Suprapubic skin (tissue), 4 donors: ENCODE measurements at regions not wholly inside any gene's neighbourhood (a gene's known extent, or its start where the extent isn't known, plus 50 kb on each side); places are given as distances from the start of the nearest gene placed in this dataset.
"Not testable (repeated sequence)": the region's sequence is repeated elsewhere in the genome, so short reads cannot be mapped to it uniquely, and the experiment has no call there.

ENCODE experiments used
- DNase-seq, 2 donors: peaks; one replicate each; pipeline ENCODE4 v3.0.0-alpha.2; 2019; ENCODE audit warnings: low spot score in 2 of 2
- H3K27ac ChIP-seq: fragments of 200-600 bp; sonication (generic); one replicate; pipeline ENCODE4 v1.5.1; 2019
- H3K27me3 ChIP-seq: fragments of 200-600 bp; sonication (generic); one replicate; pipeline ENCODE4 v1.5.1; 2019
- H3K36me3 ChIP-seq: fragments of 200-600 bp; sonication (generic); one replicate; pipeline ENCODE4 v1.5.1; 2019
- H3K4me1 ChIP-seq: fragments of 200-600 bp; sonication (generic); one replicate; pipeline ENCODE4 v1.5.1; 2019
- H3K4me3 ChIP-seq: fragments of 200-600 bp; sonication (generic); one replicate; pipeline ENCODE4 v1.5.1; 2019; ENCODE audit warnings: mild to moderate bottlenecking
- H3K9me3 ChIP-seq: fragments of 200-600 bp; sonication (generic); one replicate; pipeline ENCODE4 v1.5.1; 2019
- CTCF ChIP-seq, 2 donors: fragments of 200-600 bp in 1 of 2; fragments of 450-650 bp in 1 of 2; sonication (generic) in 1 of 2; IDR thresholded peaks; one replicate each; pipeline ENCODE4 v1.5.1; 2016 to 2019; ENCODE audit warnings: antibody characterized with exemption in 2 of 2, mild to moderate bottlenecking in 1 of 2, moderate library complexity in 1 of 2
- EP300 ChIP-seq: sonication (generic); formaldehyde crosslinking; IDR thresholded peaks from one replicate; pipeline ENCODE4 v1.6.1; 2017; ENCODE audit warnings: antibody characterized with exemption
- POLR2A ChIP-seq, 2 donors: fragments of 450-650 bp; IDR thresholded peaks; one replicate each; pipeline ENCODE4 v1.6.1; 2017; ENCODE audit warnings: antibody characterized with exemption in 2 of 2, mild to moderate bottlenecking in 2 of 2, moderate library complexity in 2 of 2
- POLR2AphosphoS5 ChIP-seq, 3 donors: sonication (generic); formaldehyde crosslinking; IDR thresholded peaks; one replicate each; pipeline ENCODE4 v1.6.1; 2017; ENCODE audit warnings: antibody characterized with exemption in 3 of 3
- WGBS: methylation state at CpG from one replicate; pipeline ENCODE4 v1.1.5; 2018; 5-methylcytosine and 5-hydroxymethylcytosine counted together

DNA sequence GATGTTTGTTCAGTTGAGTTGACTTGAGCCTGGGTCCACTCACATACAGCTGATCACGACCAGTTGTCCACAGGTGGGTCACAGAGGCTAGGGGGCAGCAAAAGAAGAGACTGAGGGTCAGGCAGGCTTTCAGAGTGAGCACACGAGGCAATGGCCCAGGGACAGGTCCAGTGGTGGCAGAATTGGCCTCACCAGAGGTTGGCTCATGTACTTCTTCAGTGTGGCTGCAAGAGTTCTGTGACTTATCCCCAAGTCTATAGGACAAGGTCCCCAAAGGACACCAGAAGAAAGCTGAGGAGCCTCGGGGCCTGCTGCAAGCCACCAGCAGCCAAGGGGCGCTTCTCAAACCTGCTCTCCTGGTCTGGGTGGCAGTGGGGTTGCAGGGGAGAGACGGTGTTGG is 219.8 kb downstream of the TFCP2L1 start:
- no peaks in the 10 kb centered on the region for H3K4me1 ChIP-seq
- H3K9me3 ChIP-seq = no peaks in the 10 kb centered on the region
- WGBS = 97% methylated on average over 5 of the region's 5 CpGs
- no peak for DNase-seq
- H3K27me3 ChIP-seq = peaks cover 6% of the 10 kb centered on the region
- TF ChIP-seq CTCF (IDR thresholded peaks at IDR 0.05) = no peak
- no peak for TF ChIP-seq POLR2A (IDR thresholded peaks at IDR 0.05)
- no peak for TF ChIP-seq EP300
- TF ChIP-seq POLR2AphosphoS5 (IDR thresholded peaks at IDR 0.05) = no peak
- H3K27ac ChIP-seq = no peak overlapping the region
- no peaks in the 10 kb centered on the region for H3K36me3 ChIP-seq
- H3K4me3 ChIP-seq = no peak overlapping the region

DNA sequence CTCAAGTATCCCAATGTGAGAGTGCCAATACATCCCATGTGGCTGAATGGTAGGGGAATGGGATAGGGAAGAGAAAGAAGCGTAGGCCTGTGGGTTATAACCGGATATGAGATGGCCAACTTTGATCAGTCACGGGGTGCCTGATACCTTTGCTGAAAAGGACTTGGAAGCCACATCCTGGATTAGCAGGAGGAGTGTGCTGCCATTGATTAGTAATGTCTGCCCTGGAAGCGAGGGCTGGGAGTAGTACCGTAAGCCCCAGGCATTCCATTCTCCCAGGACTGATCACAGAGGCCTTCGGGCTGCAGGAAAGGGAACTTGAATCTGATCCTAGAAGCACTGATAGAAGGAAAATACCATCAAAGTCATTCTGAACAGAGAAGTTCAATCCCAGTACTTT is 218.5 kb downstream of the TFCP2L1 start:
- peaks cover 10% of the 10 kb centered on the region for H3K27me3 ChIP-seq
- H3K9me3 ChIP-seq = no peaks in the 10 kb centered on the region
- DNase-seq = no peak
- WGBS = 94% methylated on average over 6 of the region's 6 CpGs
- H3K4me1 ChIP-seq = peaks cover 4% of the 10 kb centered on the region
- no peak overlapping the region for H3K27ac ChIP-seq
- no peaks in the 10 kb centered on the region for H3K36me3 ChIP-seq
- TF ChIP-seq POLR2AphosphoS5 (IDR thresholded peaks at IDR 0.05) = no peak
- no peak for TF ChIP-seq POLR2A (IDR thresholded peaks at IDR 0.05)
- no peak for TF ChIP-seq EP300
- TF ChIP-seq CTCF (IDR thresholded peaks at IDR 0.05) = no peak
- H3K4me3 ChIP-seq = no peak overlapping the region

GRCh38 chr2:121068851-121069250 is 216.2 kb downstream of the TFCP2L1 start:
- peaks cover 19% of the 10 kb centered on the region for H3K27me3 ChIP-seq
- 60% methylated on average over 5 of the region's 7 CpGs for whole genome bisulfite sequencing
- H3K4me3 ChIP-seq = no peak overlapping the region
- no peaks in the 10 kb centered on the region for H3K9me3 ChIP-seq
- no peak for TF ChIP-seq POLR2AphosphoS5 (IDR thresholded peaks at IDR 0.05)
- TF ChIP-seq CTCF (IDR thresholded peaks at IDR 0.05) = no peak
- no peaks in the 10 kb centered on the region for H3K36me3 ChIP-seq
- peak in 1 of 2 donors; percentile 43 for DNase-seq
- peaks cover 4% of the 10 kb centered on the region for H3K4me1 ChIP-seq
- H3K27ac ChIP-seq = no peak overlapping the region

- peaks cover 4% of the 10 kb centered on the region for H3K4me1 ChIP-seq
- no peak for TF ChIP-seq CTCF (IDR thresholded peaks at IDR 0.05)
- no peak for TF ChIP-seq POLR2AphosphoS5 (IDR thresholded peaks at IDR 0.05)
- TF ChIP-seq EP300 = no peak
- no peak for TF ChIP-seq POLR2A (IDR thresholded peaks at IDR 0.05)
- WGBS = 86% methylated on average over 17 of the region's 18 CpGs
- peaks cover 19% of the 10 kb centered on the region for H3K27me3 ChIP-seq
- H3K9me3 ChIP-seq = no peaks in the 10 kb centered on the region
- H3K36me3 ChIP-seq = no peaks in the 10 kb centered on the region
- no peak overlapping the region for H3K4me3 ChIP-seq
- H3K27ac ChIP-seq = no peak overlapping the region
- DNase-seq = peak in 1 of 2 donors; percentile 50
Measured at GRCh38 chr2:121069434-121069969, 215.5 kb downstream of the TFCP2L1 start.

- not testable (repeated sequence) for H3K9me3 ChIP-seq
Measured at GRCh38 chr2:121070061-121070460, 214.9 kb downstream of the TFCP2L1 start.

DNA sequence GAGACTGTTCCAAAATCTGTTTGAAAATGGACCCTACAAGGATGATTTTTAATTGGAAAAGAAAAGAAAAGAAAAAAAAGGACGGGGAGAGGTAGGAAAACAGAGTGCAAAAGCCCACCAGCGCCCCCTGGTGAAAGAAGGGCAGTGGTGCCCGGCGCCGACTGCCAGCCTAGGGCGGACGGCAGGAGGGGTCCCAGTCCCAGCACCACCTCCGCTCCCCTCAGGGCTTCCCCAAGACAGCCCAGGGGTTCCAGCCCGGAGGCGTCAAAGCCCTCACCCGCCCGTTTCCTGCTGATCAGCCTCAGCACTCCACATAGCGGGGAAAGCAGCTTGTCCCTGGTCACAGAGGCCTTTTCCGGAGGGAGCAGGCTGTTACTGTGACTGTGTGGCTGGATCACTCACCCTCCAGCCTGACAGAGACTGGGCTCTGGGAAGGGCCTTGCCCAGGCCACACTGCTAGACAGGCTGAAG is 213.9 kb downstream of the TFCP2L1 start:
- Histone ChIP-seq H3K36me3 (no peaks in the 10 kb centered on the region), H3K4me1 (peaks cover 19% of the 10 kb centered on the region), H3K9me3 (no peaks in the 10 kb centered on the region), H3K27ac (no peak overlapping the region), H3K27me3 (peaks cover 23% of the 10 kb centered on the region), H3K4me3 (no peak overlapping the region)
- 18% methylated on average over 14 of the region's 14 CpGs for WGBS
- TF ChIP-seq POLR2A (IDR thresholded peaks at IDR 0.05) = no peak
- TF ChIP-seq CTCF (IDR thresholded peaks at IDR 0.05) = peak; percentile 84 to 95
- peak in 1 of 2 donors; percentile 78 for DNase-seq

More at GRCh38 chr2:121070061-121070460, 214.9 kb downstream of the TFCP2L1 start:
- 89% methylated on average over 11 of the region's 11 CpGs for WGBS
- not testable (repeated sequence) for H3K27ac ChIP-seq, H3K36me3 ChIP-seq, H3K4me3 ChIP-seq, DNase-seq, H3K4me1 ChIP-seq
- peaks cover 19% of the 10 kb centered on the region for H3K27me3 ChIP-seq
